ENCODE measurements at regions not wholly inside any gene's neighbourhood (a gene's known extent, or its start where the extent isn't known, plus 50 kb on each side); places are given as distances from the start of the nearest gene placed in this dataset.

GRCh38 chrX:124524852-124525251, 178.5 kb downstream of the SH2D1A start:
- DNase-seq (ENCODE audit: low read depth) = no peak

DNA sequence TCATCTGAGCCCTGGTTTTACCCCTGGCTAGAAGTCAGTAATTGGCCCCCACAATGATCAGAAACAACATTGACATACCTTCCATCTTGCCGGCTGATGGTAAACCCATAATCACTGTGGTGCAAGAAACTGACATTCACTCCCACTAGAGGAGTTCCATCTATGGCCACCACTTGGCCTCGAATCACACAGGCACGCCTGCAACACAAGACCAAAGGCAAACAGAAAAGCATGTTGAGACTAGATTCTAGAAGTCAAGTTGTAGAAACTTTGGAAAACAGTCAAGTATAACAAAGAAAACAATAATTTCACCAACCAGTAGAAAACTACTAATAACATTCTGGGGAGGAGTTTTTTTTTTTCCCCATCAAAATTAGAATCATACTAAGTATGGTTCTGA, 183.4 kb downstream of the SH2D1A start:
- DNase-seq (ENCODE audit: low read depth) = no peak

DNA sequence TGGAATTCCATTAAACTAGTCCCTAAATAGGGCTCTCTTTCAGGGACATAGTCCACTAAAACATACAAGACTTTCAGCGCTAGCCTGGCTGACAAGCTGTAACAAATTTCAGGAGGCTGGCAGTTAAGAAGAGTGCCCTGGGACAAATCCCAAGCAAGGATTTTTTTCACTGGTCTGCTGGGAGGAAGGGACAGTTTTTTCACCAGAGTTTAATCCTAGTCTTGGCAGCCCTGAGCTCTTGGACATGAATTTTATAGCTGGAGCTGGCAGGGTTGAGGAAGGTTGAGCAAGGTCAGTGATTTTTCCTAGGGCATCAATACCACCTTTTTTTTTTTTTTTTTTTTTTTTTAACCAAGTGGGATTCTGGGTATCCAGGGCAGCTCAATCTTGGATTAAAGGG, 184.4 kb downstream of the SH2D1A start:
- DNase-seq (ENCODE audit: low read depth) = no peak

GRCh38 chrX:124534536-124534935, 188.2 kb downstream of the SH2D1A start:
- DNase-seq (ENCODE audit: low read depth) = no peak

- no peak for DNase-seq (ENCODE audit: low read depth)
Measured at GRCh38 chrX:124540474-124540873, 194.1 kb downstream of the SH2D1A start.

- no peak for DNase-seq (ENCODE audit: low read depth)
Measured at GRCh38 chrX:124548571-124548970, 202.2 kb downstream of the SH2D1A start.

DNA sequence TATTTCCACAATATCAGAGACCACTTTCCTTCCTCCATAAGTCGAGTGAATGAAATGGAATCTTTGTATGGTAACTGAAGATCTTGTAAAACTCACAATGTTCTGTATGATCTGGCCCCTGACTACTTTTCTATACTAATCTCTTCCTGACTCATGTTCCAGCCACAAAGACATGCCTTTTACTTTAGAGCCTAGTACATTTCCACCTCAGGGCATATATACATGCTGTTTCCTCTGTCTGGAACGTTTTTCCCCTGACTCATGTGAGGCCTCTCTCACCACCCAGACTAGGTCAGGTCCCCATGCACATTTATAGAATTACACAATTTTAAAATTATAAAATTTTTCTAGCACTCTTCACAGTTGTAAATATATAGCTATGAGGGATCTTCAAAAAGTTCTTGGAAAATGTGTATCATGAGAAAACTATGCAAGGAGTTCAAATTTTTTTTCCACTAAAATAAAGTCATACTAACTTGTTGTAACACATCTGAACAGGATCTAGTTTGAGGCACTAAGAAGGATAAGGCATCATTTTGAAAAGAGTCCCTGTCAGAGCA, 208.8 kb downstream of the SH2D1A start:
- no peak for DNase-seq (ENCODE audit: low read depth)

GRCh38 chrX:124557976-124558375, 211.6 kb downstream of the SH2D1A start:
- no peak for DNase-seq (ENCODE audit: low read depth)

GRCh38 chrX:124573468-124573867, 227.1 kb downstream of the SH2D1A start:
- DNase-seq (ENCODE audit: low read depth) = no peak

GRCh38 chrX:124592744-124593143, 246.4 kb downstream of the SH2D1A start:
- DNase-seq (ENCODE audit: low read depth) = no peak

DNA sequence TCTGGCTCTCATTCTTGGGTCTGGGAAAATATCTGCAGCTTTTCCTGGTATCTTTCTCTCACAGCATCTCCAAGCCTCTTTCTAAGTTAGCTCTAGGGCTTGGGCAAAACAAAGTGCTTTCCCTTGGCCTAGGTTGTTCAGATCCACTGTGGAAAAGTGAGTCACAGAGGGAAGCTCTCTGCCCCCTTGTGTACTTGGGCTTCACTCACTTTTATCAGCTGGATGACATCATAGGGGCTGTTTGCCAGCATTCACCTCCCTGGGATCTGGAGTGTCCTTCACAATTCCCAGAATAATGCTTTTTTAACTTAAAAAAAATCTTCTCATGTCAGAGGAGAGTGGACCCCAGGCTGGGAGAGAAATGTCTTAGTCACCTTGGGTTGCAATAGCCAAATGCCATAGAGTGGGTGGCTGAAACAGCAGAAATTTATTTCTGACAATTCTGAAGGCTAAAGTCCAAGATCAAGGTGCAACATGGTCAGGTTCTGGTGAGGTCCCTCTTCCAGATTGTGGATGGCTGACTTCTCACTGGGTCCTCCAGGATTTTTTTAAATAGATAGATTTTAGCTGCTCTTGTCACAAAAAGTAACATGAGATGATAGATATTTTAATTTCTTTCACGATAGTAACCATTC, 247.8 kb downstream of the SH2D1A start:
- DNase-seq (ENCODE audit: low read depth) = no peak

- no peak for DNase-seq (ENCODE audit: low read depth)
Measured at GRCh38 chrX:124605511-124605910, 259.1 kb downstream of the SH2D1A start.

DNA sequence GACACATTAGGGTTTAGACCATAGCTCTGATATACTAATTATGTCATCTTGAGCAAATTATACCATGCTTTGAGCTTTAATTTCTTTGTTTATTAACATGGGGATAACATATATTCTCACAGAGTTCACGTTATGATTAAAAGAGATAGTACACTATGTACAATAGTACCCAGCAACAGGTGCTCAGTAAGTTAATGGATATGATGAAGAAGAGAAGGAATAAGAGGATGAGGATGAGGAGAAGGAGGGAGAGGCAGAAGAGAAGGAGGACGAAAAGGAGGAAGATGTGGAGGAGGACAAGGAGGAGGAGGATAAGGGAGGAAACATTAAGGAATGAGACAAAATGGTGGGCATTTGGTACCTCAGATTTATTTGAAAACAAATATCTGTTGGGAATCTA, 260.4 kb downstream of the SH2D1A start:
- DNase-seq (ENCODE audit: low read depth) = no peak

DNA sequence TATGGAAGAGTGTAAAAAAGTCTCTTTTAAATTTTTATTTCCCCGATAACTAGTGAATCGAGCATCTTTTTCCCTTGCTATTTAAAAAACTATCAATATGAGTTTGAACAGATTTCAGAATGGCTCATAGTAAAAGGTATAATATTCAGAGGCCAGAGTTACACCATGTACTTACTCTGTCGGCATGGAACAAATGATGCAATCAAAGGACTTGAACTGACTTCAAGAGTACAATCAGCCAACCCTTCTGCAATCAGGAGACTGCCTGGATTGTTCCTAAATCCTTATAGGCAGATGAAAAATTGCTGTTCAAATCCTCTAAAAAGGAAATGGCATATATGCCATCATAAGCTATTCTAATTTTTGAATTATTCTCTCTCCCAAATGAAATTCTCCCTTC, 273.3 kb downstream of the SH2D1A start:
- no peak for DNase-seq (ENCODE audit: low read depth)

DNA sequence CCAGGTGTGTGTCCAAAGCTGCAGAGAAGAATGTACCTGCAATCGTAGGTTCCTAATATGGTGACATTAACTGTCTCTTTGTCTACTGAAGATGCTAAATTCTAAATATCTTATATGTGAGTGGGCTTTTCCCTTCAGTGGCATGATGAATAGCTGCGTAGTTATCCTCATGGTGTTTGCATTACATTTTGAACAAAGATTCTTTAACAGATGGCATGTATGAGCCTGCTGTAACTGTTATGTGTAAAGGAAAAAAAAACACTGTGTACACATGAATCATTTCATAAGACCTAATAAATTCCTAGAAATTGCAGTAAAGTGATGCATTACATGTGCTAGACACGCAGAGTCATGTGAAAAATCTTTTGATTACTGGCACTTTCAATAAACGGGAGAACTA, 288.0 kb downstream of the SH2D1A start:
- no peak for DNase-seq (ENCODE audit: low read depth)

- DNase-seq (ENCODE audit: low read depth) = no peak
Measured at GRCh38 chrX:124641737-124642491, 295.6 kb downstream of the SH2D1A start.

GRCh38 chrX:124646403-124646802, 300.0 kb downstream of the SH2D1A start:
- no peak for DNase-seq (ENCODE audit: low read depth)

DNA sequence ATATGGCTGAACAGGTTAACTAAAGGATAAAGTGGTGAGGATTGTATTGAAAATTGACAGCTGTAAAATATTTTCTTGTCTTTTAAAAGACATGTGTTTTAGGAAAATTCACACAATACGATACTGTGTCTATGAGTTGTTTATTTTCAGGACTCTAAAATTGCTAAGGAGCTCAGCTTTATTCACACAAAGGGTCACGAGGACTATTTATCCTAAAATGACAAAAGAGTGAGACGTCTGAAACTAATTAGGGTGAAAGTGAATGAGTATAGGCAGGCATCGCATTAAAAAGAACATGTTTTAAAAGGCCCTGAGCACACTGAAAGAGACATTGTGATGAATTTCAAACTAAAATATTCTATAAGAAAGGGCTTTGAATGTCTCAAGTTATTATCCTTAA, 304.7 kb downstream of the SH2D1A start:
- no peak for DNase-seq (ENCODE audit: low read depth)

DNA sequence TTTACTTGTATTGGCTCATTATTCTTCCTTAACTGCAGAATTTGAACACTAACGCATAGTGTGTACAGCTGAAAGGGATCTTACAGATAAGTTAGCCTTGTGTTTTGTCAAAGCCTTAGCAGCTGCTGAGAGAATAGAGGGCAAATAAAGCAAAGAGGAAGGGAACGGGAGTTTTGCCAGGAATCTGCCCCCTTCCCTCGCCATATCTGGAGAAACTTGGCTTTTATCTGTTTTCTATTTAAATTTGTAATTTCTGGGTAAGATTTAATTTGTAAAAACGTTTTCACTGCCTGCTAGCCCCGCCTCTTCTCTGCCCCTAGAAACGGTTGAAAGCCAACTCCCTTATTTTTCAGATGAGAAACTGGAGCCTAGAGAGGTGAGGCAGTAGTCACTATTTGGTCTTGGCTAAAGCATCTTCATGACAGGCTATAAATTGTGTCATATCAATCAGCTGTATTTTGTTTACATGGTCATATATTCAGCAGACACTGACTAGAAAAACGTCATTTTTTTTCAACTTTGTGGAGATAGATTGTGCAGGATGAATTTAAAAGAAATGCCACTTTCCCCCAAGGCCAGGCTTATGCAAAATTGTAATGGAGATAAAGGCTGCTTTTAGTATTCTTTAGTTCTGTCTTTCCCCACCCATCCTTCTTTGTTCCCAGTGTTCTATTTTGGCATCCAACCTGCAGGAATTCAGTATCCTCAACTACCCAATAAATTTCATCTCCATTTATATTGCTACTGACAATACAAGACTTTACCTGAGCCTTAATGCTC, 319.4 kb downstream of the SH2D1A start:
- no peak for DNase-seq (ENCODE audit: low read depth)

DNA sequence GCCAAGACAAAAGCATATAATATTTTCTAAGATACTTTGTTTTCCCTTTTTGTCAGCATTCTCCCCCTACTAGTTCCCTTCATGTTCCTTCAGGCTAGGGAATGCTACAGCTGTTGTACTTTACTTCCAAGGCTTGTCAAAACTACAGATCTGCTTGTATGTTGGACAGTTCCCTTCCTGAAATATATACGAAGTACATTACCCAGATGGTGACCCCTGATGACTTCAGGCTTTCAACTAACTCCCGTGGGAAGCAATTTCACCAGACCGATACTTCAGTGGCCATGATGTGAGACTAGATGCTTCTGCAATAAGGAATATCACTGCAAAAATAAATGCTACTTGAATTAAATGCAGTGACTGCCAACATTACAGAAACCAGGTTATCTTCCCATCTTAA, 332.8 kb downstream of the SH2D1A start:
- DNase-seq (ENCODE audit: low read depth) = no peak

DNA sequence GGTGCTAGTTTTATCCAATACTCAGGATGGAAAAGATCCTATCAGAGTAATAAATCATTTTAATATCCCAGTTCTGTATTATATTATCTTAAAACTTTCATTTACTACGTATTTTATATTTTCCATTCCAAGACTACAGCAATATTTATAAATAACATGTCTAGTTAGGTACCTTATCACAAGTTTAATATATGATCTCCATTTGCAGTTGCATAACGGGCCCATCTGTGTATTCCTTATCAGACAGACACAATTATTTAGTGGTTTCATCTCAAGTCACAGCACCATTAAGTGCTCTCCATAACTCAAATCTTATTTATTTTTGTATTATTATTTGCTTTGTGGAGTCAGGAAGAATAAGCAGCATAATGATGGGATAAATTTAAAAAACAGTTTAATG, 333.9 kb downstream of the SH2D1A start:
- DNase-seq (ENCODE audit: low read depth) = no peak

- no peak for DNase-seq (ENCODE audit: low read depth)
Measured at GRCh38 chrX:124690495-124690894, 344.1 kb downstream of the SH2D1A start.

GRCh38 chrX:124699876-124700275, 353.5 kb downstream of the SH2D1A start:
- DNase-seq (ENCODE audit: low read depth) = no peak

All from activated T-cell treated with anti-CD3 and anti-CD28 coated beads for 24 hours (primary cell).